IPS DF 4.7 (cell line): ENCODE measurements at regions not wholly inside any gene's neighbourhood (a gene's known extent, or its start where the extent isn't known, plus 50 kb on each side); places are given as distances from the start of the nearest gene placed in this dataset.

Experiments used
- DNase-seq: peaks from one replicate; pipeline ENCODE4 v3.0.0-alpha.2; 2013; ENCODE audit warnings: low spot score; ENCODE audit errors: extremely low read depth

- no peak for DNase-seq
Observed at GRCh38 chr16:65532846-65533245, 411.0 kb upstream of the CDH11 start.

- no peak for DNase-seq
Observed at GRCh38 chr16:65532258-65532657, 410.4 kb upstream of the CDH11 start.

DNA sequence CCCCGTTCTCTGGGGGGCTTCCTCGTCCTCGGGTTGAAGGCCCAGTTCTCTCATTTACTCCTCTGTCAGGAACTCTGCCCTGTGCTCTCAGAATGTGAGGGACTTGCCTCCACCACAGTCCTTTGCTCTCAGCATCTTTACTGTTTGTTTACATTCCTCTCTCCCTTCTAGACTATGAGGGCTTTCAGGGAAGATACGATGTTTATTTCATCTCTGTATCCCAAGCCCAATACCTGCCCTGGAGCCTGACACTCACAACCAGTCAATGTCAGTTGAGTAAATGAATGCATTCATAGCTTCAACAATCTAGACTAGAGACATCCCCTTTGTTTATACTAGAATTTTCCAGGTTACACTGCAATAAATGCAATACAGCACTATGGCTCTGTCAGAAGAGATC, 409.6 kb upstream of the CDH11 start:
- no peak for DNase-seq

DNA sequence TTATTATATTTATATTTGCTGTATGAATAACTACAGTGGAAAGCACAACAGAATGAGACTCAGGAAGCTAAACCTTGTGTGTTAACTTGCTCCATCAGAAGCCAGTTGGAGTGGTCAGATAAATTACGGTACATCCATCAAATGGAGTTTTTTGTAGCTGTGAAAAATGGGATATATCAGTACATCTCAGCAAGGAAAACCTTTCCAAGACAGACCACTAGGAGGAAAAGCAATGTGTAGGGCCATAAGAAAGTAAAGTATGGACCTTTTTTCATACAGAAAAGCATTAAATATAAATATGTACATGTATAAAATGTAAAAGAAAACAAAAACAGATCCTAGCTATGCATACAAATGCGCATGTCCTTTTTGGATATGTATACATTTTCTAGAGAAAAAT, 403.8 kb upstream of the CDH11 start:
- no peak for DNase-seq

GRCh38 chr16:65524997-65525396, 403.1 kb upstream of the CDH11 start:
- DNase-seq = no peak

DNA sequence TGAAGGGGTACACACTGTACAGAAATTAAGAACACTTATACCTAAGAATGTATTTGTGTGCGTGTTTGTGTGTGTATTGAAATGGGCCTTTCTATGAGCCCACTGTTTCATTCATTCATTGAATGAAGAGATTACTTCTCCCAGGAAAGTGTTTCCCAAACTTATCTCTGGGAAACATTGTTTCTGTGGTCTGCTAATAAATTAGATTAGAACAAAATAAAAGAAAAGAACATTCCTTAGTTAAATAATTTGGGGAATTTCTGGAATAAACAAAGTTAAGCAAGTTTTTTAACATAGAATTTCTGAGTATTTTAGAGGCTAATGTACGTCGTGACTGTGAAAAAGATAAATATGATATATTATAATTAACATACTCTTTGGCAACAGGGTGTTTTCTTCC, 402.4 kb upstream of the CDH11 start:
- no peak for DNase-seq

DNA sequence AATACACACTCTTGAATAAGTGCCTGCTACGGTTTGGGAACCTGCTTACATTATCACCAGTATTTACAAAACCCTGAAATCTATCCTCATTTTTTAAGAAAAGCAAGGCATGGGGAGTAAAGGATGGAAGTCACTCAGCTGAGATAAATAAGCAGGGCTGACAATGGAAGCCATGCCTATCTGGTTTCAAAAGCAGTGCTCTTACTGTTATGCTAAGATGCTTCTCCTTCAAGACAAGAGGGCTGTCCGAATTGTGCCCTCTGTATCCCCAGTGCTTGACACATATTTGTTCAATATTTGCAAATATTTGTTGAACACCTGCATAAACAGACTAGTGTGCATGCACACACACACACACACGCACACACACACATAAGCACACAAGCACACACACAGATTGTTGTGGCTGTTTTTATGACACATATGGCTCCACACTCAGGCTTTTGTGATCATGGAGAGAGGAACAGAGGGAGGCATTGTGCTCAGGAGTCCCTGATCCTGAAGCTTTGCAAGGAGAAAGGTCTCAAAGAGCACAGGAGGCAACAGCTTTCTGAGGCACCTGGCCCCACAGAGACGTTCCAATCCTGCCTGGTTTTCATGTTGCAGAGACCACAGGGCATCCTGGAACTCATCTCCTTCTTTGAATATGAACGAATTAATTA, 401.6 kb upstream of the CDH11 start:
- DNase-seq = no peak

GRCh38 chr16:65522412-65522811, 400.5 kb upstream of the CDH11 start:
- DNase-seq = no peak

- DNase-seq = no peak
Observed at GRCh38 chr16:65521633-65522328, 399.9 kb upstream of the CDH11 start.

- DNase-seq = no peak
Observed at GRCh38 chr16:65519402-65519801, 397.5 kb upstream of the CDH11 start.

DNA sequence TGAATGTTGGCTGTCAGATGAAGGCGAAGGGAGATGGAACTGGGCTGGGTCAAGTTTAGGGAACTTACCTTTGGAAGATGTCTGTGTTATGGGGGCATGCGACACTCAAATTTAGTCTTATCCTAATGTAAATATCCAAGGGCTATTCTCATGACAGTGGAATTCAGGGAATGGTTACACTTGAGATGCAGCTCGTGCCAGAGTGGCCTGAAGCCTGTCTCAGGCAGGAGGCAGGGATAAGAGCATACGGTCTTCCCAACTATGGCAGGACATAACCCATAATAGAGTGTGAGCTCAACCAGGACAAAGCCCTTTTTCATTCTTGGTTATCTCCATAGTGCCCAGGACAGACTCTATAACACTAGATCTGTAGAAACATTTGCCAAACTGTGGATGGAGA, 393.3 kb upstream of the CDH11 start:
- no peak for DNase-seq

- no peak for DNase-seq
Observed at GRCh38 chr16:65510850-65511249, 389.0 kb upstream of the CDH11 start.

- DNase-seq = no peak
Observed at GRCh38 chr16:65510241-65510640, 388.4 kb upstream of the CDH11 start.

DNA sequence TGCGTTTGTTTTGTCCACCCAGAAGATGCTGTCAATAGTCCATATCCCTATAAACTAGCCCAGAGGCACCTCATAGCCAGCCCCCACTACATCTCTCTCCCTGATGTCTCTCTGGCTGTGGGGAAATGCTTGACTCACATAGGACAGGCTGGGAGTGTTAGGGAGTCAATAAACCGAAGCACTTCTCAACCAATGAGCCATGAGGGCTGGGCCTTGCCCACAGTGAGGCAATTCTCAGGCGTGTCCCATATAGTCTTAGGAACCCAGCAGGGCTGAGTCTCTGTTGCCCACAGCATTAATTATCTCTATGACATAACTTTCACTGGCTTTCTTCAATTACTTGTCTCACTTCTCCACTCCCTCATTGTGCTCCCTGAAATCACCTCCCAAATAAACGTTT, 387.3 kb upstream of the CDH11 start:
- no peak for DNase-seq

GRCh38 chr16:65500919-65501318, 379.1 kb upstream of the CDH11 start:
- no peak for DNase-seq

DNA sequence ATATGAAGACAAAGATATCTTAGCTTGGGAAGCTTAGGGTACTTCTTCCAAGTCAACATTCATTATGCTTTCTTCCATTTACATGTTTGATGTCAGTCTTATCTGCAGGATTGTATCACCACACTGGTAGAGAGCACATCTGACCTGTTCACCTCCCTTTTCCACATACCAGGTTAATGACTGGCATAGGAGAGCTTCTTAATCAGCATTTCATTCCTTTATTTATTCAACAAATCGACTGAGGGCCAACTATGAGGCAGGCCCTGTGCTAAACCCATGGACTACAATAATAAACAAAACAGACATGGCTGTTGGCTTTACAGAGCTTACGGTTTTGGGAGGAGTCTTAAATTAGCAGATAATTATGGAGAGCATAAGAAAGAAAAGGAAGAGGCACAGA, 378.1 kb upstream of the CDH11 start:
- DNase-seq = no peak

DNA sequence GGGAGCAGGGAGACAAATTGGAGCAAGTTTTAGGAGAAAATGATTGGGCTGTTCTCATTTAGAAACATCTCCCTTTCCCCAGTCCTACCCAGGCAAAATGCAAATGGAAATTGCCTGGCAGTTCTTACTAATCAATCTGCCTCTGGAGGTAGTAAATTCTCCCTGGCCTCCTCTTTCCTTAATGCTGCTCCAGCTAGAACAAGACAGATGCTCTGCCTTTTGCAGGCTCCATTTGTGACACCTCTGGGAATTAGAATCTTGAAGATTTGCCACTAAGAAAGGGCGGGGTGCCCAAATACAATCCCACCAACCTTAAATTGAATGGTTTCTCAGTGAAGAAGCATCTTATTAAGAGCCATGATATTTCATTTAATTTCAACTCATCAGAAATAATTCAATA, 377.7 kb upstream of the CDH11 start:
- DNase-seq = no peak

- DNase-seq = no peak
Observed at GRCh38 chr16:65497571-65497970, 375.7 kb upstream of the CDH11 start.

DNA sequence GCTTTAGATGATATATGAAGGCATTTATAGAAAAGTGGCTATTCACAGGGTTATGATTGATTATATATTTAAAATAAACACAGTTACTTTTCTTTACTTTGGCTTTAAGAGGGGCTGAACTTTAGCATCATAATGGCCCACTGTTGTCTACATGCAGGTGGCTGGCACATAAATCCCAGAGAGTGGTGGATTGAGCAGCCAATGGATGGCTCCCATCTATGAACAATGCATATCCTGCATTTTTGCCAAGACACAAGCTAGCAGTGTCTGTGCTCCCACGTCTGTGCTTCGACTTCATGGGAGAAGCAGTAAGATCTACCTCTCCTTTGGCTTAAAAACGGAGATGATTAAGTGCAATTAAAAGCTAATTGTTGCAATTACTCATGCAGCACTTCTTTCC, 373.2 kb upstream of the CDH11 start:
- DNase-seq = no peak

GRCh38 chr16:65494609-65495008, 372.7 kb upstream of the CDH11 start:
- no peak for DNase-seq

- DNase-seq = no peak
Observed at GRCh38 chr16:65494080-65494479, 372.2 kb upstream of the CDH11 start.

DNA sequence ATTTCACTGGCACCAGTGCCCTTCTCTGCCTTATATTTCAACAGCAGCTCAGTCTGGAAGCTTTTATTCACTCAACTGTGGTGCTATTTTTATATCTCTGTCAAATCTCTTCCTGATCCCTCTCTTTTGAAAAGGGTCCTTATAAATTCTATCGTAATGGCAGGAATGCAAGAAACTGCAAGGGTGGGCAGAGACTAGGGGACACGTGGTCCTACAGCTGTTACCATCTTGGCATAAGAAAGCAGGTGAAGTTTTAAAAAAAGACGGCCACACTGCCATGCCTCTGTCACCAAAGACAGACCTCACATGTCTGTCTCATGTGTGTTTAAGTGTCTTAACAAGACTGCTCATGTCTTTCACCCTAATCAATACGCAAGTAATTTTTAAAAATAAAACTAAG, 368.4 kb upstream of the CDH11 start:
- no peak for DNase-seq

- no peak for DNase-seq
Observed at GRCh38 chr16:65489531-65490023, 367.7 kb upstream of the CDH11 start.
